NAMALWA (cell line): ENCODE measurements at regions not wholly inside any gene's neighbourhood (a gene's known extent, or its start where the extent isn't known, plus 50 kb on each side); places are given as distances from the start of the nearest gene placed in this dataset.

ENCODE experiments used
- DNase-seq: peaks from one replicate; pipeline ENCODE4 v3.0.0-alpha.2; 2015; ENCODE audit warnings: low spot score

DNA sequence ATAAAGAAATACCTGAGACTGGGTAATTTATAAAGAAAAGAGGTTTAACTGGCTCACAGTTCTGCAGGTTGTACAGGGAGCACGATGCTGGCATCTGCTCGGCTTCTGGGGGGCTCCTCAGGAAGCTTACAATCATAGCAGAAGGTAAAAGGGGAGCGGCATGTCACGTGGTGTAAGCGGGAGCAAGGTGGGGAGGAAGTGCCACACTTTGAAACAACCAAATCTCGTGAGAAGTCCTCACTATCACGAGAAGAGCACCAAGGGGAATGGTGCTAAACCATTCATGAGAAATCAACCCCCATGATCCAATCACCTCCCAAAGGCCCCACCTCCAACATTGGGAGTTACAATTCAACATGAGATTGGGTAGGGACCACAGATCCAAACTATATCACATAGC lies 67.7 kb downstream of the AKR1B1 start:
- DNase-seq: no peak

DNA sequence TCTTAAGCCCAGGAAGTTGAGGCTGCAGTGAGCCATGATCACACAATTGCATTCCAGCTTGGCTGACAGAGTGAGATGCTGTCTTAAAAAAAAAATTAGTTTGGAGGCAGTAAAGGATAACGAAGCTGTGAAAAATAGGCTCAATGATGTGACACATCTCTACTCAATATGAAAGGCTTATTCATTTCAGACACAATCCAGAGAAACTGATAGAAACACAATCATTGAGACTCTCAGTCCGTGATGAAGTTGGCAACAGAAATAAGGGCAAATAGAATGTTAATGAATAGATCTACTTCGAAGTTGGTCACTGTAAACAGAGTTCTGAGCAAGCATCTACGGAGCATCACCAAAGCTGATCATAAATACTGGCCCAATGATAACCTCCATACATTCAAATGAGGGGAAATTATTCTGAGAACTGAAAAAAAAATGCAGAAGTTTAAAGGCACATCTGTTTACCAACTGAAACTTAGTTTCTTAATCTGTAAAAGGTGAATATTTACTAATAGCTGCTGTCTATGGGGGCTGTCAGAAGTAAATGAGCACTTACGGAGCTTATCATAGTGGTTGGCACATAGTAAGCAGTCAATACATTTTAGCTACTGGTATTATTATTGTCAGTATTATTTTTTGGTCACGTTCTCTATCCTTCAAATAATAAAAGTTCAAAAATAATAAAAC lies 70.4 kb downstream of the AKR1B1 start:
- DNase-seq: no peak

DNA sequence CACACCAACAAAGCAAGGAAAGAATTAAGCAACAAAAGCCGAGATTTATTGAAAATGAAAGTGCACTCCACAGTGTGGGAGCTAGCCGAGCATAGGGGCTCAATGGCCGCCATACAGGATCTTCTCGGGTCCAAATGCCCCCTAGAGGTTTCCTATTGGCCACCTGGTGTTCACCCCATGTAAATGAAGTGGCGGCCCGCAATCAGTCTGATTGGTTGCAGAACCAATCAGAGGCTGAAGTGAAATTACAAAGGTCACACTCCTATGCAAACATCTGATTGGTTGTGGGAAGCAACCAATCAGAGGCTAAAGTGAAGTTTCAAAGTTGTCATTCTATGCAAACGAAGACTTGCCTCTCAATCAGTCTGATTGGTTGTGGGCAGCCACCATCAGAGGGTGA lies 61.8 kb upstream of the SLC35B4 start:
- DNase-seq: peak; percentile 35

DNA sequence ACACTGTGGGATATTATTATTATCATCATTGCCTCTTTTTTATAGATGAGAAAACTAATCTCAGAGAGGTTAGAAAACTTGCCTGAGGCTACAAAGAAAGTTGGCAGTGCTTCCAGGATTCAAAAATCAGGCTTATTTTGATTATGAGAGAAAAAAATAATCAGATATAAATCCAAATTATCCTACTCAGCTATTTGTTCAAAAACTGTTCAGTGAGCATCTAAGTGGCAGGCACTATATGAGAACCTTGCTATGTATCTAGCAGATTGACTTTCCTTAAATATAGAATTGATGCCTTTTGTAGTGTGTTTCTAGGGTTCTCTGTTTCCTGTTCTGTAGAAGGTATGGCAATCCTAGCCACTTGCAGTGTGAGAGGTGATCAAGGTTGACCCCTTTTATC lies 60.0 kb upstream of the SLC35B4 start:
- DNase-seq: no peak

DNA sequence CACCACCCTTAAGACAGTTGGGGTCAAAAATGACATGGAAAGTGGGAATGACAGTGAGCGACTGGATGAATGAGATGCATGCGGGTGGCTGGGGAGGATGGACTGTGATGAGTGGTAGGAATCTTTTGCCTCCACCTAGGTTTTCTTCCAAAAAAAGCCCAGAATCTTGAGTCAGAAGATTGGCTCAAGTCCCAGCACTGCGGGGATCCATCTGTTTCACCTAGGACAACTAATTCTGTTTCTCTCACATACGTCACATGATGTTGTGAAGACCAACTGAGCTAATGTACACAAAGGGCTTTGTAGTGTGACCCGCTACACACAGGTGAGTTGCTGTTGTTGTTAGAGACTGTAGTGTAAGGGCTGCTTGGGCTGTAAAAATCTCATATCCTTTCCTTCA lies 58.5 kb upstream of the SLC35B4 start:
- DNase-seq: no peak

DNA sequence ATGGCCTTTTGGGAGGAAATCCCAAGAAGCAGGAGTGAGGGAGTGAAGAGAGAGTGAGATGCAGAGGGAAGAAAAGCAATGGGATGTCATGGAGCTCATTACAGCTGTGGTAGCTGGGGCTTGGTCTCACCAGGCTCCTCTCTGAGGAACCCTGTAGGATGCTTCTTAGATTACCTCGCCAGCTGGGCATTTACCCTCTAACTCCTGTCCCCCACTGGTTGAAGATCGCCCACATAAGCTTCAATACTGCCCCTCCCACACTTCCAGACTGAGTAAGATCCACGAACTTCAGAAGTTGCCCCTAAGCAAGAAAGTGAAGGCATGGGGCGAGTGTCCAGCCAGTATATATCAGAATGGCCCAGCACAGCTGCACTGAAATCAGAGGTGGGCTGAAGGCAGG lies 58.1 kb upstream of the SLC35B4 start:
- DNase-seq: no peak

DNA sequence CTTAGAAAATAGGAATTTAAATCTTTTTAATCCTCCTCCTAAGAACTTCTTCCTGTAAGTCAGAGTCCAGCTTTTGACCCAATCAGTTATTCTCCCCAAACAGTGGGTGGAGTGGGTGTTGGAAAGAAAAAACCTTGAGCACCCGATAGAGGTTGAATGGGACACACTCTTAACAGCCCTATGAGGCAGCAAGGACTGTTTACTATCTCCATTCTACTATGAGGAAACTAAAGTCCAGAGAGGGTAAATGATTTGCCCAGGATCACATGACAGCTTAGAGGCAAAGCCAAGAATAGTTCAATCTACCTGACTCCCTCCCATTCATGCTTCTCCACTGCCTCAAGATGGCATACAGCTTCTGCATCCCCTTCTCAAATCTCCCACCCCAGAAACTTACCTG lies 57.6 kb upstream of the SLC35B4 start:
- no peak for DNase-seq

DNA sequence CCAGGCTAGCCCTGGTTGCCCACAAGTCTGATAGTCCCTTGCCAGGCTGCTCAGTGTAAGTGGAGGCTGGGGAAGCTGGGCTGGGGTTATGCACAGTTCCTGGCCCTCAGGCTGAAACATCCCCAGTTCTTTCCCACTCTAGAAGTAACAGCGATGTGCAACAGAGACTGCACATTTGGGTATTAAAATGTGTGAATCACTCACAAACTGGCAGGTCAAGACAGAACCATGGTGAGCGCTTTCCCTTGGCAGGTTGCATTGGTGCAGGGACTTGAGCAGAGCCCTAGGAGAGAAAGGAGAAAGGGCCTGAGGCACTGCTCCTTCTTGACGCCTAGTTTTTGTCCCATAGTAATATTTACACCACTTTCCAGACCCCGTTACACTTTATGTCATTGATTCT lies 56.1 kb upstream of the SLC35B4 start:
- DNase-seq: no peak

DNA sequence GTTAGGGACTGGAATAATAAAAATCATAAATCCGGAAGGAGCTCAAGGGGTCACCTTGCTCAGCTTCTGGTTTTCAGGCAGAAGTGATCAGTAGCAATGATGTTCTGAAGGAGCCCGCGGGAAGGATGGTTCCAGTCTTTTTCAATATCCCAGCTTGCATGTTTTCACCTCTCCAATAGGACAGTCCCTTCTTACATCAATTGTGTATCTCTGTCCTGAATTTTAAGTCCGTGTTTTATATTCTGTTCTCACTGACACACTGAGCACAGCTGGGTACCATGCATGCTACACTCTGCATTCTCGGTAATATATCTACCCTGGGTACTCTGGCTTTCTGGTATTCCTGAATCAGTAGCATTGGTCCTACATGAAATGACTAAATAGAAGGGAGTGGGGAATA lies 55.2 kb upstream of the SLC35B4 start:
- no peak for DNase-seq

DNA sequence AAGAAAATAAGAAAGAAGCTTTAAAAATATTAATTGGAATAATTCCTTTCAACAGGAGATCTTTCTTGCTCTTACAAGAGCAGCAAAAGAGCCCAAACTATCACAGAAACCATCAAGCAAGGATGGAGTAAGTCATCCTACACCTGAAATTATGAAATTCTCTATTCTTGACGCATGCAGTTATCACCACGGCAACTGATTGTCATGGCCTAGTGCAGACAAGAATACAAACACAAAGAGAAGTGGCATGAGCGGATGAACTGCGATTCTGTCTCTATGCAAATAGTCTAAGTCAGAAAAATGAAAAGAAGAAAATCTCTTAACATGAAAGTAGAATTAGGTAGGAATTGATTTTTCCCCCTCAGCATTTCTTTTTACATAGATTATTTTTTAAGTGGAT lies 54.8 kb upstream of the SLC35B4 start:
- DNase-seq: no peak

DNA sequence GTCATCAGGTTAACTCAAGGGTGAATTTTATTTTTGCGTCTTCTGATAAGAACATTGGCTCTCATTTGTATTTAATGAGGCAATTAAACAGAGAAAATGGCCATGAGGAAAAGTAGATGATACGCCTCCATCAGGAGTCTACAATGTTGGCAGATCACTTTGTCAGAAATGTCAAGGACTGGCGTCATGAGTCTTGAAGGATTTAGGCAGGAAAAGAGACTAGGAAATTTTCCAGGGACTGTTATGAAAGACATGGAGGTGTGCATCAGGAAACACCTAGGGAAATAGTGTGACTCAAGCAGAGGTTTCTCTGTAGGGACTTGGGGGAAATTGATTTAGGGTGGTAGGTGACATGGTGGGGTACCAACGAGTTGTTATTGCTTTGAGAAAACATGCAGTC lies 53.4 kb upstream of the SLC35B4 start:
- no peak for DNase-seq

DNA sequence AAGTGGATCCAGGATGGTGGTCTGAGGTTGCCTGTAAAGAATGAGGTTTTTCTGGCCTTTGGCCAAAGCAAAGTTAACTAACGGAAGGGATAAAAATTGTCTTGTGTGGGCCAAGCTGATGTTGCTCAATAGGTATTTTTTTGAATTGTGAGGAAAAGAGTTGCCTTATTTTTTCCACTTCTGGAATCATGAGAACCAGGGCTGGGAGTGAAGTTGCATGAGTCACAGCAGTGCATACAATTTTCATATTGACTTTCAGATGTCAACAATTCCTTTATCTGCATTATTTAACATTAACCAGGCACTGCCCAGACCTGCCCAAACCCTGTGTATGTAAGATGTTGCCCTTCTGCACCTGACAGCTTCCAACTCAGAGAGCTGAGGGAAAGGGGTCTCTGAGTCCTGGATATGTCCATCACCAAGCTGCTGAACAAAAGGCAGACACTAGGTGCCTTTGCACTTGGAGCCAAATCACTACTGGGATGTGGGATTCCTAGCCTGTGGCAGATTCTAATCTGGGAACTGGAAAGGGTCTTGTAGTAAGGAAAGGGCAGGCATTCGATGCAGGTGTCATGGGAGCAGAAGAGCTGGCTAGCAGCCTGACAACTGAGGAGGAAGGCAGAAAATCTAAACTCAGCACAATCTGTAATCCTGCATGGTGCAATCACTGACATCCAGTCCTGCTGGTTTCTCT lies 52.3 kb upstream of the SLC35B4 start:
- DNase-seq: no peak

DNA sequence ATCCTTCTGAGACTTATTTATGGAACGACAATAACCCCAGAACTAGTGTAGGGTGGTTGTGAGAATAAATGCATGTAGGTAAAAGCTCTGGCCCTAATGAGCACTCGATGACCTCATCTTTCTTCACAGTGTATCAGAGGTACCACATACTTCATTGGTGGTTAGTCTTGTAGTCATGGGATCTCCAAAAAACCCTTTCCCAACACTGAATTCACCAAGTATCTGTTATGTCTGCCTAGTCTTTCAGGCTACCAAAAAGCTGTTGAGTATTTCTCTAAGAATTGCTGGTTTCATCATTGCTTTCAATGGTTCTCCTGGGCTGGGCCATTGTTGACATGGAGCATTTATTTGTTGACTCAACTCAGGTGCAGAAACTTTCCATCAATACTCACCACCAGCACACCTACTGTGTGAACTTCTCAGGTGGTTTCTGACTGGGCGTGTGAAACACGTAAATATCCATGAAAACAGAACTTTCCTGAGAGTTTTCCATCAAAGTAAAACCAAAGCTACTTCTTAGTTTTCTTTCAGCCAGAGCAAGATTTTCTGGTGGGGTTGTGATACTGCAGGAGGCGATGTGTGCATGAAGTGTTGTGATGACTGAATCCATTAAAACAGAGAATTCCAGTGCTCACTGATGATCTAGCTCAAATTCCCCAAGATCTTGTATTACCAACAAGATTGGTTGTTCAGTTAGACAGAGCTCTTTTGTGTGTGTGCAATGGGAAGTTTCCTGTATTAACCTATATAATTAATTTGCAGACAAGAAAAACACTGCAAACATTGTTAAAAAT lies 51.4 kb upstream of the SLC35B4 start:
- no peak for DNase-seq
